ENCODE measurements at regions not wholly inside any gene's neighbourhood (a gene's known extent, or its start where the extent isn't known, plus 50 kb on each side); places are given as distances from the start of the nearest gene placed in this dataset.

- TF ChIP-seq POLR2A (IDR thresholded peaks at IDR 0.05) = no peak
- TF ChIP-seq CTCF (IDR thresholded peaks at IDR 0.05) = no peak
These were observed 394.5 kb downstream of the RAB28 start for GRCh38 chr4:13089659-13089998.

All from right lobe of liver (tissue), 4 donors.